GM23338 (cell line): ENCODE measurements at regions not wholly inside any gene's neighbourhood (a gene's known extent, or its start where the extent isn't known, plus 50 kb on each side); places are given as distances from the start of the nearest gene placed in this dataset.

Experiments
- ATAC-seq: fragments of 200-7000 bp; cut with Tn5 transposase; 3 replicates; pipeline ENCODE4 v1.9.1; 2020
- DNase-seq: peaks from one replicate; pipeline ENCODE4 v3.0.0-alpha.2; 2015; ENCODE audit warnings: low spot score
- H2AFZ ChIP-seq: fragments of 200-600 bp; sonication (generic); 2 replicates; pipeline ENCODE4 v1.8.0; 2016; ENCODE audit warnings: antibody characterized with exemption, mild to moderate bottlenecking, moderate library complexity
- H3F3A ChIP-seq: fragments of 200-600 bp; sonication (generic); replicated peaks from 2 replicates; pipeline ENCODE4 v1.8.0; 2017; ENCODE audit warnings: antibody characterized with exemption, mixed run types, low read depth
- H3K27ac ChIP-seq: fragments of 200-600 bp; sonication (generic); 2 replicates; pipeline ENCODE4 v1.6.1; 2016; ENCODE audit warnings: low read depth
- H3K27me3 ChIP-seq: fragments of 200-600 bp; sonication (generic); 2 replicates; pipeline ENCODE4 v1.8.0; 2016; ENCODE audit warnings: mild to moderate bottlenecking, mixed run types, moderate library complexity; ENCODE audit not compliant: insufficient read depth
- H3K36me3 ChIP-seq: fragments of 200-600 bp; sonication (generic); 2 replicates; pipeline ENCODE4 v1.8.0; 2016; ENCODE audit warnings: mild to moderate bottlenecking; ENCODE audit not compliant: insufficient read depth
- H3K4me1 ChIP-seq: fragments of 200-600 bp; sonication (generic); 2 replicates; pipeline ENCODE4 v1.8.0; 2016; ENCODE audit warnings: mild to moderate bottlenecking, moderate library complexity; ENCODE audit not compliant: insufficient read depth
- H3K4me2 ChIP-seq: fragments of 200-600 bp; sonication (generic); 2 replicates; pipeline ENCODE4 v1.7.1; 2017; ENCODE audit warnings: mixed run types
- H3K4me3 ChIP-seq: fragments of 200-600 bp; sonication (generic); 2 replicates; pipeline ENCODE4 v1.6.1; 2016; ENCODE audit warnings: mixed run types
- H3K79me2 ChIP-seq: fragments of 200-600 bp; sonication (generic); replicated peaks from 2 replicates; pipeline ENCODE4 v1.8.0; 2017; ENCODE audit warnings: mild to moderate bottlenecking; ENCODE audit not compliant: insufficient read depth
- H3K9me2 ChIP-seq: fragments of 200-600 bp; sonication (generic); 2 replicates; pipeline ENCODE4 v1.8.0; 2017; ENCODE audit not compliant: insufficient read depth
- H4K20me1 ChIP-seq: fragments of 200-600 bp; sonication (generic); replicated peaks from 2 replicates; pipeline ENCODE4 v1.8.0; 2017; ENCODE audit warnings: mild to moderate bottlenecking; ENCODE audit not compliant: insufficient read depth
- H3K27ac Mint-ChIP-seq: 2 replicates; pipeline ENCODE4 v1.8.0; 2020; ENCODE audit warnings: inconsistent platforms, mild to moderate bottlenecking, moderate library complexity, mixed read lengths
- H3K27me3 Mint-ChIP-seq: 3 replicates; pipeline ENCODE4 v1.8.0; 2022; ENCODE audit warnings: low read depth, mild to moderate bottlenecking, moderate library complexity, mixed read lengths, inconsistent platforms; ENCODE audit not compliant: insufficient read depth, poor library complexity
- H3K36me3 Mint-ChIP-seq: 3 replicates; pipeline ENCODE4 v1.8.0; 2021; ENCODE audit warnings: low read depth, mild to moderate bottlenecking, inconsistent platforms, moderate library complexity, mixed read lengths
- H3K4me1 Mint-ChIP-seq: 3 replicates; pipeline ENCODE4 v1.8.0; 2020; ENCODE audit warnings: mild to moderate bottlenecking, inconsistent platforms, mixed read lengths
- H3K4me3 Mint-ChIP-seq: 3 replicates; pipeline ENCODE4 v1.8.0; 2021; ENCODE audit warnings: moderate library complexity, mild to moderate bottlenecking, inconsistent platforms, mixed read lengths
- H3K9me3 Mint-ChIP-seq: 3 replicates; pipeline ENCODE4 v1.8.0; 2020; ENCODE audit warnings: moderate library complexity, mild to moderate bottlenecking, inconsistent platforms, mixed read lengths
- CREB1 ChIP-seq: fragments of 250-450 bp; sonication (Bioruptor Pico); IDR thresholded peaks from 2 replicates; pipeline ENCODE4 v1.5.0; 2020; ENCODE audit warnings: low read depth, mild to moderate bottlenecking, moderate library complexity
- EZH2 ChIP-seq: fragments of 200-600 bp; sonication (generic); IDR thresholded peaks from one replicate; pipeline ENCODE4 v1.8.0; 2017; ENCODE audit warnings: antibody characterized with exemption, mild to moderate bottlenecking, low read depth; ENCODE audit not compliant: unreplicated experiment
- EZH2phosphoT487 ChIP-seq: fragments of 200-600 bp; sonication (generic); IDR thresholded peaks from one replicate; pipeline ENCODE4 v1.8.1; 2018; ENCODE audit warnings: antibody characterized with exemption; ENCODE audit not compliant: unreplicated experiment
- JUNB ChIP-seq: IDR thresholded peaks from one replicate; pipeline ENCODE4 v1.6.1; 2016; ENCODE audit warnings: antibody characterized with exemption; ENCODE audit not compliant: unreplicated experiment
- NANOG ChIP-seq: IDR thresholded peaks from 2 replicates; pipeline ENCODE4 v1.6.1; 2016; ENCODE audit warnings: antibody characterized with exemption, borderline replicate concordance
- POLR2AphosphoS5 ChIP-seq: IDR thresholded peaks from 2 replicates; pipeline ENCODE4 v1.6.1; 2016; ENCODE audit warnings: antibody characterized with exemption, low read depth
- STAT1 ChIP-seq: IDR thresholded peaks from one replicate; pipeline ENCODE4 v1.6.1; 2016; ENCODE audit warnings: antibody characterized with exemption; ENCODE audit not compliant: unreplicated experiment
- ZNF114 ChIP-seq: fragments of 250-450 bp; sonication (Bioruptor Pico); IDR thresholded peaks from 2 replicates; pipeline ENCODE4 v1.5.0; 2020; ENCODE audit warnings: mild to moderate bottlenecking, moderate library complexity
- ZNF331 ChIP-seq: fragments of 250-450 bp; sonication (Bioruptor Pico); IDR thresholded peaks from 2 replicates; pipeline ENCODE4 v1.5.0; 2020; ENCODE audit warnings: low read depth, mild to moderate bottlenecking, moderate library complexity
- TF ChIP-seq, protein P1 (sequence below): IDR thresholded peaks from 2 replicates; pipeline ENCODE4 v1.6.1; 2016; ENCODE audit warnings: antibody characterized with exemption
- TF ChIP-seq, protein P2 (sequence below), 2 experiments: fragments of 200-600 bp in 1 of 2; sonication (generic) in 1 of 2; conservative IDR thresholded peaks; 2 replicates each; pipeline versions ENCODE4 v1.5.1 to v1.6.1; 2016 to 2017; ENCODE audit warnings: antibody characterized with exemption in 2 of 2, low read depth in 2 of 2, mild to moderate bottlenecking in 2 of 2, moderate library complexity in 1 of 2
- TF ChIP-seq, protein P3 (sequence below): IDR thresholded peaks from one replicate; pipeline ENCODE4 v1.6.1; 2018; ENCODE audit warnings: antibody characterized with exemption; ENCODE audit not compliant: unreplicated experiment
- TF ChIP-seq, protein P4 (sequence below): fragments of 250-450 bp; sonication (Bioruptor Pico); IDR thresholded peaks from 2 replicates; pipeline ENCODE4 v1.5.0; 2020; ENCODE audit warnings: mild to moderate bottlenecking, moderate library complexity

DNA sequence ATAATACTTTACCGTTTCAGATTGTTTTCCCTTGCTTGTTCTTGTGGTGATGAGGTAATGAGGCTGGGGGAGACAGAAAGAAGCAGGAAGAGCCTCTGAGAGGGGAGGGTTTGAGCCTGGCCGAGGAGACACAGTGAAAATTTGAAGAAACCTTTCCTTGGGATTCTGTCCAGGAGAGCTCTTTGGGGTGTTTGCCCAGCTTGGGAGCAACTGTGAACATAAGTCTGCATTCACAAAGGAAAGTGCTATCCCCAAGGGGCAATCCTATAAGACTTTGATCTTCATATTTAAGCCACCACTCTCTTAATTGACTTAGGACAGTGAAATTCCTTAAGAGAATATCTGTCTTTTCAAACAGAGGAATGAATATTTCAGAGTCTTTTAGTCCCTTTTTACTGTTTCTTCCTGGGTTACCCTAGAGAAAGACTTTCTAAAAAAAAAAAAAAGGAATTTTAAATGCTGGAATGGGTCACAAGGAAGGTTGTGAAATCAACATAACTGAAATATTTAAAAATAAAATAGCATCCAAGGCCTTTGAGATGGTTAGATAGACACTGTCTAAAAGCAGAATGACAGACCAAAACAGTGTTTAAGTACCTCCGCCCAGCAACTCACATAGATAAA is 52.5 kb upstream of the STAM2 start:
- no peaks in the 10 kb centered on the region for H3K27me3 ChIP-seq
- H3K9me2 ChIP-seq, result no peaks in the 10 kb centered on the region
- peaks cover 8% of the 10 kb centered on the region; the same call in 1 of the 3 replicates for H3K4me1 Mint-ChIP-seq
- H3K79me2 ChIP-seq, result no peaks in the 10 kb centered on the region
- no peak for TF ChIP-seq ZNF331 (CRISPR knock-in tag)
- TF ChIP-seq STAT1, result no peak
- TF ChIP-seq POLR2AphosphoS5, result no peak
- no peak for TF ChIP-seq JUNB
- no peak for TF ChIP-seq CREB1 (CRISPR knock-in tag)
- no peak for TF ChIP-seq EZH2
- TF ChIP-seq, protein P1, sequence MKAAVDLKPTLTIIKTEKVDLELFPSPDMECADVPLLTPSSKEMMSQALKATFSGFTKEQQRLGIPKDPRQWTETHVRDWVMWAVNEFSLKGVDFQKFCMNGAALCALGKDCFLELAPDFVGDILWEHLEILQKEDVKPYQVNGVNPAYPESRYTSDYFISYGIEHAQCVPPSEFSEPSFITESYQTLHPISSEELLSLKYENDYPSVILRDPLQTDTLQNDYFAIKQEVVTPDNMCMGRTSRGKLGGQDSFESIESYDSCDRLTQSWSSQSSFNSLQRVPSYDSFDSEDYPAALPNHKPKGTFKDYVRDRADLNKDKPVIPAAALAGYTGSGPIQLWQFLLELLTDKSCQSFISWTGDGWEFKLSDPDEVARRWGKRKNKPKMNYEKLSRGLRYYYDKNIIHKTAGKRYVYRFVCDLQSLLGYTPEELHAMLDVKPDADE, result no peak
- no peak for TF ChIP-seq ZNF114 (CRISPR knock-in tag)
- TF ChIP-seq, protein P2, sequence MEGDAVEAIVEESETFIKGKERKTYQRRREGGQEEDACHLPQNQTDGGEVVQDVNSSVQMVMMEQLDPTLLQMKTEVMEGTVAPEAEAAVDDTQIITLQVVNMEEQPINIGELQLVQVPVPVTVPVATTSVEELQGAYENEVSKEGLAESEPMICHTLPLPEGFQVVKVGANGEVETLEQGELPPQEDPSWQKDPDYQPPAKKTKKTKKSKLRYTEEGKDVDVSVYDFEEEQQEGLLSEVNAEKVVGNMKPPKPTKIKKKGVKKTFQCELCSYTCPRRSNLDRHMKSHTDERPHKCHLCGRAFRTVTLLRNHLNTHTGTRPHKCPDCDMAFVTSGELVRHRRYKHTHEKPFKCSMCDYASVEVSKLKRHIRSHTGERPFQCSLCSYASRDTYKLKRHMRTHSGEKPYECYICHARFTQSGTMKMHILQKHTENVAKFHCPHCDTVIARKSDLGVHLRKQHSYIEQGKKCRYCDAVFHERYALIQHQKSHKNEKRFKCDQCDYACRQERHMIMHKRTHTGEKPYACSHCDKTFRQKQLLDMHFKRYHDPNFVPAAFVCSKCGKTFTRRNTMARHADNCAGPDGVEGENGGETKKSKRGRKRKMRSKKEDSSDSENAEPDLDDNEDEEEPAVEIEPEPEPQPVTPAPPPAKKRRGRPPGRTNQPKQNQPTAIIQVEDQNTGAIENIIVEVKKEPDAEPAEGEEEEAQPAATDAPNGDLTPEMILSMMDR (conservative IDR thresholded peaks at IDR 0.05; ENCODE audit: low read depth in 2 of 2), result no peak
- TF ChIP-seq, protein P3, sequence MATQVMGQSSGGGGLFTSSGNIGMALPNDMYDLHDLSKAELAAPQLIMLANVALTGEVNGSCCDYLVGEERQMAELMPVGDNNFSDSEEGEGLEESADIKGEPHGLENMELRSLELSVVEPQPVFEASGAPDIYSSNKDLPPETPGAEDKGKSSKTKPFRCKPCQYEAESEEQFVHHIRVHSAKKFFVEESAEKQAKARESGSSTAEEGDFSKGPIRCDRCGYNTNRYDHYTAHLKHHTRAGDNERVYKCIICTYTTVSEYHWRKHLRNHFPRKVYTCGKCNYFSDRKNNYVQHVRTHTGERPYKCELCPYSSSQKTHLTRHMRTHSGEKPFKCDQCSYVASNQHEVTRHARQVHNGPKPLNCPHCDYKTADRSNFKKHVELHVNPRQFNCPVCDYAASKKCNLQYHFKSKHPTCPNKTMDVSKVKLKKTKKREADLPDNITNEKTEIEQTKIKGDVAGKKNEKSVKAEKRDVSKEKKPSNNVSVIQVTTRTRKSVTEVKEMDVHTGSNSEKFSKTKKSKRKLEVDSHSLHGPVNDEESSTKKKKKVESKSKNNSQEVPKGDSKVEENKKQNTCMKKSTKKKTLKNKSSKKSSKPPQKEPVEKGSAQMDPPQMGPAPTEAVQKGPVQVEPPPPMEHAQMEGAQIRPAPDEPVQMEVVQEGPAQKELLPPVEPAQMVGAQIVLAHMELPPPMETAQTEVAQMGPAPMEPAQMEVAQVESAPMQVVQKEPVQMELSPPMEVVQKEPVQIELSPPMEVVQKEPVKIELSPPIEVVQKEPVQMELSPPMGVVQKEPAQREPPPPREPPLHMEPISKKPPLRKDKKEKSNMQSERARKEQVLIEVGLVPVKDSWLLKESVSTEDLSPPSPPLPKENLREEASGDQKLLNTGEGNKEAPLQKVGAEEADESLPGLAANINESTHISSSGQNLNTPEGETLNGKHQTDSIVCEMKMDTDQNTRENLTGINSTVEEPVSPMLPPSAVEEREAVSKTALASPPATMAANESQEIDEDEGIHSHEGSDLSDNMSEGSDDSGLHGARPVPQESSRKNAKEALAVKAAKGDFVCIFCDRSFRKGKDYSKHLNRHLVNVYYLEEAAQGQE, result no peak
- TF ChIP-seq NANOG, result no peak
- TF ChIP-seq, protein P4, sequence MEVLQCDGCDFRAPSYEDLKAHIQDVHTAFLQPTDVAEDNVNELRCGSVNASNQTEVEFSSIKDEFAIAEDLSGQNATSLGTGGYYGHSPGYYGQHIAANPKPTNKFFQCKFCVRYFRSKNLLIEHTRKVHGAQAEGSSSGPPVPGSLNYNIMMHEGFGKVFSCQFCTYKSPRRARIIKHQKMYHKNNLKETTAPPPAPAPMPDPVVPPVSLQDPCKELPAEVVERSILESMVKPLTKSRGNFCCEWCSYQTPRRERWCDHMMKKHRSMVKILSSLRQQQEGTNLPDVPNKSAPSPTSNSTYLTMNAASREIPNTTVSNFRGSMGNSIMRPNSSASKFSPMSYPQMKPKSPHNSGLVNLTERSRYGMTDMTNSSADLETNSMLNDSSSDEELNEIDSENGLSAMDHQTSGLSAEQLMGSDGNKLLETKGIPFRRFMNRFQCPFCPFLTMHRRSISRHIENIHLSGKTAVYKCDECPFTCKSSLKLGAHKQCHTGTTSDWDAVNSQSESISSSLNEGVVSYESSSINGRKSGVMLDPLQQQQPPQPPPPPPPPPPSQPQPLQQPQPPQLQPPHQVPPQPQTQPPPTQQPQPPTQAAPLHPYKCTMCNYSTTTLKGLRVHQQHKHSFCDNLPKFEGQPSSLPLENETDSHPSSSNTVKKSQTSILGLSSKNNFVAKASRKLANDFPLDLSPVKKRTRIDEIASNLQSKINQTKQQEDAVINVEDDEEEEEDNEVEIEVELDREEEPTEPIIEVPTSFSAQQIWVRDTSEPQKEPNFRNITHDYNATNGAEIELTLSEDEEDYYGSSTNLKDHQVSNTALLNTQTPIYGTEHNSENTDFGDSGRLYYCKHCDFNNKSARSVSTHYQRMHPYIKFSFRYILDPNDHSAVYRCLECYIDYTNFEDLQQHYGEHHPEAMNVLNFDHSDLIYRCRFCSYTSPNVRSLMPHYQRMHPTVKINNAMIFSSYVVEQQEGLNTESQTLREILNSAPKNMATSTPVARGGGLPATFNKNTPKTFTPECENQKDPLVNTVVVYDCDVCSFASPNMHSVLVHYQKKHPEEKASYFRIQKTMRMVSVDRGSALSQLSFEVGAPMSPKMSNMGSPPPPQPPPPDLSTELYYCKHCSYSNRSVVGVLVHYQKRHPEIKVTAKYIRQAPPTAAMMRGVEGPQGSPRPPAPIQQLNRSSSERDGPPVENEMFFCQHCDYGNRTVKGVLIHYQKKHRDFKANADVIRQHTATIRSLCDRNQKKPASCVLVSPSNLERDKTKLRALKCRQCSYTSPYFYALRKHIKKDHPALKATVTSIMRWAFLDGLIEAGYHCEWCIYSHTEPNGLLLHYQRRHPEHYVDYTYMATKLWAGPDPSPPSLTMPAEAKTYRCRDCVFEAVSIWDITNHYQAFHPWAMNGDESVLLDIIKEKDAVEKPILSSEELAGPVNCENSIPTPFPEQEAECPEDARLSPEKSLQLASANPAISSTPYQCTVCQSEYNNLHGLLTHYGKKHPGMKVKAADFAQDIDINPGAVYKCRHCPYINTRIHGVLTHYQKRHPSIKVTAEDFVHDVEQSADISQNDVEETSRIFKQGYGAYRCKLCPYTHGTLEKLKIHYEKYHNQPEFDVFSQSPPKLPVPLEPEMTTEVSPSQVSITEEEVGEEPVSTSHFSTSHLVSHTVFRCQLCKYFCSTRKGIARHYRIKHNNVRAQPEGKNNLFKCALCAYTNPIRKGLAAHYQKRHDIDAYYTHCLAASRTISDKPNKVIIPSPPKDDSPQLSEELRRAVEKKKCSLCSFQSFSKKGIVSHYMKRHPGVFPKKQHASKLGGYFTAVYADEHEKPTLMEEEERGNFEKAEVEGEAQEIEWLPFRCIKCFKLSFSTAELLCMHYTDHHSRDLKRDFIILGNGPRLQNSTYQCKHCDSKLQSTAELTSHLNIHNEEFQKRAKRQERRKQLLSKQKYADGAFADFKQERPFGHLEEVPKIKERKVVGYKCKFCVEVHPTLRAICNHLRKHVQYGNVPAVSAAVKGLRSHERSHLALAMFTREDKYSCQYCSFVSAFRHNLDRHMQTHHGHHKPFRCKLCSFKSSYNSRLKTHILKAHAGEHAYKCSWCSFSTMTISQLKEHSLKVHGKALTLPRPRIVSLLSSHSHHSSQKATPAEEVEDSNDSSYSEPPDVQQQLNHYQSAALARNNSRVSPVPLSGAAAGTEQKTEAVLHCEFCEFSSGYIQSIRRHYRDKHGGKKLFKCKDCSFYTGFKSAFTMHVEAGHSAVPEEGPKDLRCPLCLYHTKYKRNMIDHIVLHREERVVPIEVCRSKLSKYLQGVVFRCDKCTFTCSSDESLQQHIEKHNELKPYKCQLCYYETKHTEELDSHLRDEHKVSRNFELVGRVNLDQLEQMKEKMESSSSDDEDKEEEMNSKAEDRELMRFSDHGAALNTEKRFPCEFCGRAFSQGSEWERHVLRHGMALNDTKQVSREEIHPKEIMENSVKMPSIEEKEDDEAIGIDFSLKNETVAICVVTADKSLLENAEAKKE, result no peak
- no peak for TF ChIP-seq EZH2phosphoT487
- peak; percentile 5 for DNase-seq
- H3K27ac ChIP-seq, result no peak overlapping the region
- no peak overlapping the region; the same call in 1 of the 2 replicates for H3K27ac Mint-ChIP-seq
- H3K9me3 Mint-ChIP-seq, result no peaks in the 10 kb centered on the region; the same call in 2 of the 3 replicates
- no peaks in the 10 kb centered on the region for H3K36me3 ChIP-seq
- H3K4me2 ChIP-seq, result no peak overlapping the region
- H3K4me3 Mint-ChIP-seq, result no peak overlapping the region
- H3K4me3 ChIP-seq, result no peak overlapping the region
- no peaks in the 10 kb centered on the region for H3K4me1 ChIP-seq
- ATAC-seq, result no peak; the same call in 2 of the 3 replicates
- H4K20me1 ChIP-seq, result no peaks in the 10 kb centered on the region
- no peaks in the 10 kb centered on the region; the same call in 2 of the 3 replicates for H3K36me3 Mint-ChIP-seq
- peak overlapping the region; percentile 29 for H2AFZ ChIP-seq
- no peaks in the 10 kb centered on the region for H3K27me3 Mint-ChIP-seq
- H3F3A ChIP-seq, result no peaks in the 10 kb centered on the region
